H9 (cell line): ENCODE measurements at regions not wholly inside any gene's neighbourhood (a gene's known extent, or its start where the extent isn't known, plus 50 kb on each side); places are given as distances from the start of the nearest gene placed in this dataset.

Experiments used
- DNase-seq: peaks from one replicate; pipeline ENCODE4 v3.0.0-alpha.2; 2017
- H2AFZ ChIP-seq: one replicate; pipeline ENCODE4 v1.6.1; 2013; ENCODE audit warnings: mild to moderate bottlenecking, low read length, control low read depth, moderate library complexity
- H2AK5ac ChIP-seq: 2 replicates; pipeline ENCODE4 v1.6.1; 2013; ENCODE audit warnings: low read length, control low read depth, mixed read lengths; ENCODE audit not compliant: insufficient read length
- H2BK120ac ChIP-seq: one replicate; pipeline ENCODE4 v1.6.1; 2013; ENCODE audit warnings: low read depth, mild to moderate bottlenecking, low read length, control low read depth, inconsistent platforms; ENCODE audit not compliant: poor library complexity, severe bottlenecking
- H2BK12ac ChIP-seq: 2 replicates; pipeline ENCODE4 v1.6.1; 2013; ENCODE audit warnings: low read length, control low read depth, mixed read lengths, low read depth; ENCODE audit not compliant: insufficient read length
- H2BK15ac ChIP-seq: 2 replicates; pipeline ENCODE4 v1.6.1; 2013; ENCODE audit warnings: low read depth, low read length, control low read depth
- H2BK20ac ChIP-seq: one replicate; pipeline ENCODE4 v1.6.1; 2013; ENCODE audit warnings: low read depth, mild to moderate bottlenecking, low read length, control low read depth, inconsistent platforms; ENCODE audit not compliant: poor library complexity, severe bottlenecking
- H2BK5ac ChIP-seq: 2 replicates; pipeline ENCODE4 v1.6.1; 2013; ENCODE audit warnings: low read length, control low read depth, mixed read lengths; ENCODE audit not compliant: insufficient read length
- H3K14ac ChIP-seq: 2 replicates; pipeline ENCODE4 v1.6.1; 2013; ENCODE audit warnings: low read length, control low read depth; ENCODE audit not compliant: insufficient read depth
- H3K18ac ChIP-seq: 2 replicates; pipeline ENCODE4 v1.6.1; 2013; ENCODE audit warnings: low read depth, mild to moderate bottlenecking, mixed read lengths, low read length, control low read depth; ENCODE audit not compliant: insufficient read length
- H3K23ac ChIP-seq: 2 replicates; pipeline ENCODE4 v1.6.1; 2013; ENCODE audit warnings: low read length, control low read depth, mixed read lengths, low read depth; ENCODE audit not compliant: insufficient read length
- H3K23me2 ChIP-seq: 2 replicates; pipeline ENCODE4 v1.6.1; 2013; ENCODE audit warnings: low read depth, mild to moderate bottlenecking, mixed read lengths, low read length, control low read depth; ENCODE audit not compliant: insufficient read length, poor library complexity, severe bottlenecking
- H3K27ac ChIP-seq: 2 replicates; pipeline ENCODE4 v1.5.1; 2013; ENCODE audit warnings: low read length, control low read depth, mixed read lengths, low read depth; ENCODE audit not compliant: insufficient read length
- H3K27me3 ChIP-seq: 2 replicates; pipeline ENCODE4 v1.6.1; 2013; ENCODE audit warnings: low read length, control low read depth, inconsistent platforms; ENCODE audit not compliant: insufficient read depth
- H3K4ac ChIP-seq: 2 replicates; pipeline ENCODE4 v1.6.1; 2013; ENCODE audit warnings: low read depth, mild to moderate bottlenecking, control low read depth, inconsistent platforms, low read length, moderate library complexity
- H3K4me1 ChIP-seq: 2 replicates; pipeline ENCODE4 v1.6.1; 2013; ENCODE audit warnings: low read length, control low read depth, inconsistent platforms; ENCODE audit not compliant: insufficient read depth
- H3K4me2 ChIP-seq: 2 replicates; pipeline ENCODE4 v1.6.1; 2013; ENCODE audit warnings: low read length, control low read depth, mixed read lengths; ENCODE audit not compliant: insufficient read length, insufficient read depth
- H3K56ac ChIP-seq: 2 replicates; pipeline ENCODE4 v1.6.1; 2013; ENCODE audit warnings: low read depth, mild to moderate bottlenecking, mixed read lengths, low read length, control low read depth; ENCODE audit not compliant: insufficient read length
- H3K79me1 ChIP-seq: 2 replicates; pipeline ENCODE4 v1.6.1; 2013; ENCODE audit warnings: low read depth, mild to moderate bottlenecking, moderate library complexity, low read length, control low read depth, inconsistent platforms; ENCODE audit not compliant: insufficient read depth, poor library complexity, severe bottlenecking
- H3K79me2 ChIP-seq: 2 replicates; pipeline ENCODE4 v1.6.1; 2013; ENCODE audit warnings: low read length, control low read depth, inconsistent platforms; ENCODE audit not compliant: insufficient read depth
- H3K9ac ChIP-seq: 2 replicates; pipeline ENCODE4 v1.6.1; 2013; ENCODE audit warnings: low read length, control low read depth, mixed read lengths; ENCODE audit not compliant: insufficient read length; ENCODE audit errors: extremely low read depth
- H3K9me3 ChIP-seq: one replicate; pipeline ENCODE4 v1.6.1; 2013; ENCODE audit warnings: low read depth, low read length, inconsistent platforms; ENCODE audit not compliant: control insufficient read depth
- H3T11ph ChIP-seq: one replicate; pipeline ENCODE4 v1.6.1; 2013; ENCODE audit warnings: mild to moderate bottlenecking, low read length, control low read depth, inconsistent platforms
- H4K20me1 ChIP-seq: one replicate; pipeline ENCODE4 v1.6.1; 2013; ENCODE audit not compliant: control insufficient read depth, insufficient read length, insufficient read depth
- H4K5ac ChIP-seq: 2 replicates; pipeline ENCODE4 v1.6.1; 2013; ENCODE audit warnings: low read depth, mild to moderate bottlenecking, mixed read lengths, low read length, control low read depth; ENCODE audit not compliant: insufficient read length
- H4K8ac ChIP-seq: replicated peaks from 2 replicates; pipeline ENCODE4 v1.6.1; 2013; ENCODE audit warnings: low read length, control low read depth, mixed read lengths, low read depth; ENCODE audit not compliant: insufficient read length
- H4K91ac ChIP-seq: 2 replicates; pipeline ENCODE4 v1.6.1; 2013; ENCODE audit warnings: low read depth, mild to moderate bottlenecking, moderate library complexity, mixed read lengths, low read length, control low read depth; ENCODE audit not compliant: insufficient read length
- H3K27ac Mint-ChIP-seq, 3 experiments: 2 replicates in 2 of 3; 3 replicates in 1 of 3; pipeline ENCODE4 v1.8.0; 2020 to 2021; ENCODE audit warnings: mixed read lengths in 3 of 3, mild to moderate bottlenecking in 1 of 3, moderate library complexity in 1 of 3
- H3K27me3 Mint-ChIP-seq: 2 replicates; pipeline ENCODE4 v1.8.0; 2021; ENCODE audit warnings: low read depth, mild to moderate bottlenecking, moderate library complexity, mixed read lengths
- H3K36me3 Mint-ChIP-seq, 3 experiments: 2 replicates in 2 of 3; 3 replicates in 1 of 3; pipeline ENCODE4 v1.8.0; 2020 to 2021; ENCODE audit warnings: low read depth in 3 of 3, mixed read lengths in 3 of 3; ENCODE audit not compliant: insufficient read depth in 1 of 3
- H3K4me1 Mint-ChIP-seq, 2 experiments: 2 replicates each; pipeline ENCODE4 v1.8.0; 2020; ENCODE audit warnings: mixed read lengths in 2 of 2
- H3K4me3 Mint-ChIP-seq, 2 experiments: 2 replicates in 1 of 2; 3 replicates in 1 of 2; pipeline ENCODE4 v1.8.0; 2020 to 2021; ENCODE audit warnings: mild to moderate bottlenecking in 2 of 2, mixed read lengths in 2 of 2, moderate library complexity in 1 of 2
- H3K9me3 Mint-ChIP-seq, 2 experiments: 2 replicates in 1 of 2; 3 replicates in 1 of 2; pipeline ENCODE4 v1.8.0; 2020; ENCODE audit warnings: mild to moderate bottlenecking in 2 of 2, mixed read lengths in 2 of 2, moderate library complexity in 1 of 2
- WGBS: extraction: QIAGEN DNeasy Blood & Tissue Kit; methylation state at CpG from one replicate; pipeline ENCODE4 v1.1.7; 2013; ENCODE audit warnings: missing lambda C conversion rate, low lambda C conversion rate, mixed read lengths; ENCODE audit not compliant: insufficient read length; ENCODE audit errors: extremely low coverage; 5-methylcytosine and 5-hydroxymethylcytosine counted together
- TF ChIP-seq, protein P1 (sequence below): fragments of 200-600 bp; sonication (generic); conservative IDR thresholded peaks from 3 replicates; pipeline ENCODE4 v1.8.0; 2021; ENCODE audit warnings: antibody characterized with exemption, mild to moderate bottlenecking

GRCh38 chr11:23013509-23013908 is 153.2 kb upstream of the CCDC179 start:
- no peak overlapping the region for H2AFZ ChIP-seq
- Mint-ChIP-seq H3K27me3 (no peaks in the 10 kb centered on the region), H3K36me3 (no peaks in the 10 kb centered on the region), H3K4me1 (no peaks in the 10 kb centered on the region), H3K9me3 (peaks cover under 1 to 3% of the 10 kb centered on the region in 2 experiments; a peak in 3 of 5 replicates), H3K4me3 (no peak overlapping the region), H3K27ac (no peak overlapping the region)
- H3K56ac ChIP-seq = no peak overlapping the region
- no peak overlapping the region for H4K91ac ChIP-seq
- no peaks in the 10 kb centered on the region for H4K20me1 ChIP-seq
- TF ChIP-seq, protein P1, sequence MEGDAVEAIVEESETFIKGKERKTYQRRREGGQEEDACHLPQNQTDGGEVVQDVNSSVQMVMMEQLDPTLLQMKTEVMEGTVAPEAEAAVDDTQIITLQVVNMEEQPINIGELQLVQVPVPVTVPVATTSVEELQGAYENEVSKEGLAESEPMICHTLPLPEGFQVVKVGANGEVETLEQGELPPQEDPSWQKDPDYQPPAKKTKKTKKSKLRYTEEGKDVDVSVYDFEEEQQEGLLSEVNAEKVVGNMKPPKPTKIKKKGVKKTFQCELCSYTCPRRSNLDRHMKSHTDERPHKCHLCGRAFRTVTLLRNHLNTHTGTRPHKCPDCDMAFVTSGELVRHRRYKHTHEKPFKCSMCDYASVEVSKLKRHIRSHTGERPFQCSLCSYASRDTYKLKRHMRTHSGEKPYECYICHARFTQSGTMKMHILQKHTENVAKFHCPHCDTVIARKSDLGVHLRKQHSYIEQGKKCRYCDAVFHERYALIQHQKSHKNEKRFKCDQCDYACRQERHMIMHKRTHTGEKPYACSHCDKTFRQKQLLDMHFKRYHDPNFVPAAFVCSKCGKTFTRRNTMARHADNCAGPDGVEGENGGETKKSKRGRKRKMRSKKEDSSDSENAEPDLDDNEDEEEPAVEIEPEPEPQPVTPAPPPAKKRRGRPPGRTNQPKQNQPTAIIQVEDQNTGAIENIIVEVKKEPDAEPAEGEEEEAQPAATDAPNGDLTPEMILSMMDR = no peak
- H3K23ac ChIP-seq = no peak overlapping the region
- no peak overlapping the region for H2BK20ac ChIP-seq
- no peak overlapping the region for H2BK5ac ChIP-seq
- no peaks in the 10 kb centered on the region for H3K79me2 ChIP-seq
- H3K18ac ChIP-seq = no peak overlapping the region
- no peak overlapping the region for H3K14ac ChIP-seq
- H4K5ac ChIP-seq = no peak overlapping the region
- H3T11ph ChIP-seq = no peak overlapping the region
- no peak for DNase-seq
- H2BK120ac ChIP-seq = no peak overlapping the region
- no CpG with 5 or more reads among the region's 5 CpGs for WGBS
- H3K4me2 ChIP-seq = no peak overlapping the region
- no peaks in the 10 kb centered on the region for H3K23me2 ChIP-seq
- no peaks in the 10 kb centered on the region for H3K27me3 ChIP-seq
- no peak overlapping the region for H3K9ac ChIP-seq
- H3K27ac ChIP-seq = no peak overlapping the region
- no peak overlapping the region for H3K4ac ChIP-seq
- H3K9me3 ChIP-seq = no peaks in the 10 kb centered on the region
- H3K79me1 ChIP-seq = no peaks in the 10 kb centered on the region
- H3K4me1 ChIP-seq = no peaks in the 10 kb centered on the region
- H2BK12ac ChIP-seq = no peak overlapping the region
- H2BK15ac ChIP-seq = no peak overlapping the region
- no peak overlapping the region for H2AK5ac ChIP-seq
- no peak overlapping the region for H4K8ac ChIP-seq
